ENCODE measurements at regions not wholly inside any gene's neighbourhood (a gene's known extent, or its start where the extent isn't known, plus 50 kb on each side); places are given as distances from the start of the nearest gene placed in this dataset.

DNA sequence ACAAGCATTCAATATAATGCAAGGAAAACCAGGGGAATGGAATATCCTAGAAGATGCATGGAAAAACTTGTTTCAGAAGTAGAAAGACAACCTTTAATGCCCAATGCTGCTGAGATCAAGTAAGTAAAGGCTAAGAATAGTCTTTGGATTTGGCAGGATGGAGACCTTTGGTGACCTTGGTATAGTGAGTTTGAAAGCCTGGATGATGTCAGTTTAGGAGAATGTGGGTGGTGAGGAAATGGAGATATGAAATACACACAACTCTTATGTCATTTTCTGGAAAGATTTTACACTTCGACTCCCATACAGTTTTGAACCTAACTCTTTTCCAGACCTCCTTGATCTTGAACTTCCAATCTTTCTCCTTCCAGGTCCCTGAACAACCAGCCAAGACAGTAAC is 185.7 kb downstream of the TFEC start:
- H3K27ac ChIP-seq (ENCODE audit: low read depth, low read length) = no peak overlapping the region
- H3K27me3 ChIP-seq (ENCODE audit: insufficient read depth, low read length, poor library complexity, severe bottlenecking) = no peaks in the 10 kb centered on the region
- no peaks in the 10 kb centered on the region for H3K9me3 ChIP-seq (ENCODE audit: low read length)
- CTCF ChIA-PET = no interaction called here
- Mint-ChIP-seq H3K4me1 (no peaks in the 10 kb centered on the region), H3K27ac (no peak overlapping the region), H3K27me3 (peaks cover 6 to 8% of the 10 kb centered on the region in 2 donors), H3K9me3 (no peaks in the 10 kb centered on the region), H3K4me3 (no peak overlapping the region), H3K36me3 (no peaks in the 10 kb centered on the region)
- no peak overlapping the region for H3K4me3 ChIP-seq (ENCODE audit: low read length)
- no peaks in the 10 kb centered on the region for H3K36me3 ChIP-seq (ENCODE audit: insufficient read depth, low read length)
- no peak for DNase-seq
- POLR2A ChIA-PET = no interaction called here
- H3K4me1 ChIP-seq (ENCODE audit: insufficient read depth, low read length) = no peaks in the 10 kb centered on the region

DNA sequence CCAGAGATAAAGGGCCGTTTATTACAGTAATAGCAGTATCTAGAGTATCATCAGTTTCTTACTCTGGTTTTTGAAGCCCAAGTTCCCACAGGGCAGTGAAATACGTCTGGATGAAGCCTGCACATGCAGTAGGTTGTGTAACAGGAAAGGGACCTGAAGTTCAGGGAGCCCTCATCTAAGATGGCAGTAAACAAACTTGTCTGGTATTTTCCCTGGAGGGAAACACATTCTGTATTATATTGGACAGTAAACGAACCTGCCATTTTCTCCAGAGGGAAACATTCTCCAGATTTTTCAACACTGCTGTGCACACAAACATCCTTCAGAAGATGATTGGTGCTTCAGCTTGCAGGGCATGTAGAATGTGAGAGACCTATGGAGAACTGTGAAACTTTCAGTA is 189.9 kb downstream of the TFEC start:
- Mint-ChIP-seq H3K36me3 (no peaks in the 10 kb centered on the region), H3K27ac (no peak overlapping the region), H3K9me3 (peaks cover 0 to 7% (median 0%) of the 10 kb centered on the region in 5 donors), H3K4me1 (no peaks in the 10 kb centered on the region), H3K4me3 (no peak overlapping the region), H3K27me3 (peaks cover 6 to 9% of the 10 kb centered on the region in 2 donors)
- Histone ChIP-seq H3K27me3 (ENCODE audit: insufficient read depth, low read length, poor library complexity, severe bottlenecking) (no peaks in the 10 kb centered on the region), H3K9me3 (ENCODE audit: low read length) (no peaks in the 10 kb centered on the region), H3K4me3 (ENCODE audit: low read length) (no peak overlapping the region), H3K4me1 (ENCODE audit: insufficient read depth, low read length) (no peaks in the 10 kb centered on the region), H3K36me3 (ENCODE audit: insufficient read depth, low read length) (no peaks in the 10 kb centered on the region), H3K27ac (ENCODE audit: low read depth, low read length) (no peak overlapping the region)
- CTCF ChIA-PET = no interaction called here
- POLR2A ChIA-PET = no interaction called here
- DNase-seq = no peak

DNA sequence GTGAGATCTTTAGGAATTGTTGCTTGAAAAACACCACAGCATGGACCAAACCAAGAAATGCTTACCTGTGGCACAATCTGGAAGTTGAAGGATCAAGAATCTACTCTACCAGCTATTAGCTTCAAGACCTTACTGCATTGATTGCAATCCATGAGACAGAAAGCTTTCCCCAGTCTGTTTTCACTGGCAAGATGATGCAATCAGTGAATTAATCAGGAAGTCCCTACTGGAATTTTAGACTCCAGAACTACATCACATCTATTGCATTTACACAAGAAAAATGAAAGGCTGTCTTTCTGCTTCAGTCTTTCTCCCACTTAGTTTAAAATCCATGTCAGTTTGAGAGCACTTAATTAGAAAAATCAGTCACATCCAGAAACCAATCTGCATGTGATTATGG is 191.7 kb downstream of the TFEC start:
- H3K9me3 ChIP-seq (ENCODE audit: low read length) = no peaks in the 10 kb centered on the region
- no peak for DNase-seq
- H3K27ac ChIP-seq (ENCODE audit: low read depth, low read length) = no peak overlapping the region
- Mint-ChIP-seq H3K4me3 (no peak overlapping the region), H3K27me3 (peaks cover 4 to 16% of the 10 kb centered on the region in 2 donors), H3K27ac (no peak overlapping the region), H3K36me3 (no peaks in the 10 kb centered on the region), H3K9me3 (peaks cover 0 to 7% (median 0%) of the 10 kb centered on the region in 5 donors), H3K4me1 (no peaks in the 10 kb centered on the region)
- CTCF ChIA-PET = no interaction called here
- H3K4me3 ChIP-seq (ENCODE audit: low read length) = no peak overlapping the region
- H3K36me3 ChIP-seq (ENCODE audit: insufficient read depth, low read length) = no peaks in the 10 kb centered on the region
- H3K27me3 ChIP-seq (ENCODE audit: insufficient read depth, low read length, poor library complexity, severe bottlenecking) = no peaks in the 10 kb centered on the region
- POLR2A ChIA-PET = no interaction called here
- no peaks in the 10 kb centered on the region for H3K4me1 ChIP-seq (ENCODE audit: insufficient read depth, low read length)

DNA sequence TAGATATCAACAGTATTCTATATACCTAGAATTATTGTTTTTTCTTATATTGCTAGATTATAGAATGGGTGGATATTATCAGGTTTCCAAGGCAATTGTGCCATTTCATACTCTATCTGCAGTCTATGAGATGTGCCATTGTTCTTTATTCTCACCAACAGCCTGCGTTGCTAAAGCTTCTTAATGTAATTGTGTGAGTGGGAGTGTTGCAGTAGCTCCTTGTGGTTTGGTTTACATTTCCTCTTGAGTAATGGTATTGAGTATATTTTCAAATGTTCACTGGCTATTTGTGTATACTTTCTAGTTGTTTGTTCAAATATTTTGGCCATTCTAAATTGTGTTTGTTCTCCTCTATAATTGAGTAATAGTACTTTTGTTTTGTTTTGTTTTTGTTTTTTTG is 199.2 kb downstream of the TFEC start:
- ChIA-PET CTCF (no interaction called here), POLR2A (no interaction called here)
- Histone ChIP-seq H3K36me3 (ENCODE audit: insufficient read depth, low read length) (no peaks in the 10 kb centered on the region), H3K9me3 (ENCODE audit: low read length) (no peaks in the 10 kb centered on the region), H3K27me3 (ENCODE audit: insufficient read depth, low read length, poor library complexity, severe bottlenecking) (no peaks in the 10 kb centered on the region), H3K4me1 (ENCODE audit: insufficient read depth, low read length) (no peaks in the 10 kb centered on the region), H3K4me3 (ENCODE audit: low read length) (no peak overlapping the region), H3K27ac (ENCODE audit: low read depth, low read length) (no peak overlapping the region)
- DNase-seq = no peak
- Mint-ChIP-seq H3K36me3 (no peaks in the 10 kb centered on the region), H3K27ac (no peak overlapping the region), H3K27me3 (peaks cover 0 to 7% of the 10 kb centered on the region in 2 donors), H3K4me3 (no peak overlapping the region), H3K9me3 (peaks cover 0 to 1% (median 0%) of the 10 kb centered on the region in 5 donors), H3K4me1 (peaks cover 0 to 11% (median 2%) of the 10 kb centered on the region in 3 donors)

GRCh38 chr7:115827305-115828045 is 203.1 kb downstream of the TFEC start:
- Mint-ChIP-seq H3K27me3 (no peaks in the 10 kb centered on the region), H3K4me3 (no peak overlapping the region), H3K36me3 (no peaks in the 10 kb centered on the region), H3K27ac (no peak overlapping the region), H3K4me1 (peaks cover 0 to 11% (median 2%) of the 10 kb centered on the region in 3 donors), H3K9me3 (peaks cover 0 to 1% (median 0%) of the 10 kb centered on the region in 5 donors)
- no peaks in the 10 kb centered on the region for H3K4me1 ChIP-seq (ENCODE audit: insufficient read depth, low read length)
- CTCF ChIA-PET = interaction anchor here (0.6 kb wide), 1 partner anchor 106 kb away, joined by 3 read pairs; no protein-coding TSS in a partner anchor
- no peaks in the 10 kb centered on the region for H3K27me3 ChIP-seq (ENCODE audit: insufficient read depth, low read length, poor library complexity, severe bottlenecking)
- H3K36me3 ChIP-seq (ENCODE audit: insufficient read depth, low read length) = no peaks in the 10 kb centered on the region
- no peak overlapping the region for H3K4me3 ChIP-seq (ENCODE audit: low read length)
- no peak overlapping the region for H3K27ac ChIP-seq (ENCODE audit: low read depth, low read length)
- no peak for DNase-seq
- H3K9me3 ChIP-seq (ENCODE audit: low read length) = no peaks in the 10 kb centered on the region
- POLR2A ChIA-PET = no interaction called here

- Mint-ChIP-seq H3K27ac (no peak overlapping the region), H3K36me3 (no peaks in the 10 kb centered on the region), H3K4me1 (peaks cover 0 to 7% (median 0%) of the 10 kb centered on the region in 3 donors), H3K27me3 (no peaks in the 10 kb centered on the region), H3K9me3 (peaks cover 0 to 1% (median 0%) of the 10 kb centered on the region in 5 donors), H3K4me3 (no peak overlapping the region)
- CTCF ChIA-PET = no interaction called here
- H3K4me1 ChIP-seq (ENCODE audit: insufficient read depth, low read length) = no peaks in the 10 kb centered on the region
- no peak overlapping the region for H3K27ac ChIP-seq (ENCODE audit: low read depth, low read length)
- H3K36me3 ChIP-seq (ENCODE audit: insufficient read depth, low read length) = no peaks in the 10 kb centered on the region
- H3K27me3 ChIP-seq (ENCODE audit: insufficient read depth, low read length, poor library complexity, severe bottlenecking) = no peaks in the 10 kb centered on the region
- no peak for DNase-seq
- no peak overlapping the region for H3K4me3 ChIP-seq (ENCODE audit: low read length)
- POLR2A ChIA-PET = no interaction called here
- H3K9me3 ChIP-seq (ENCODE audit: low read length) = no peaks in the 10 kb centered on the region
Observed at GRCh38 chr7:115825456-115826115, 205.0 kb downstream of the TFEC start.

DNA sequence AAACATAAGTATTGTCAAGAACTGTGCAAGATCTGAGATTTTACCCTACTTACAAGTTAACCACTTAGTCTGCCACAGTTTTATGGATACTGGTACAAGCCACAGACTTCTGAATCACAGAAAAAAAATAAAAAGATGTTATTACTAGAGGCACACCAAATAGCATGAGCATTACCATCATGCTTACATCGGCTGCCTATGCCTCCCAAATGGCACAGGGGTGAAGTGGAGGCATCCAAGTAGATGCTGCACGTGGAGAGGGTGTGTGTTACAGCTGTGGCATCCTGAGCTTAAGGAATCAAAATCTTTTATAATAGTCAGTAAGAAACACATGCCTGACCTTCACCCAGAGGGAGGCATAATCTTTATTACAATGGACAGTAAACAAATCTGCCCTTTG is 207.8 kb downstream of the TFEC start:
- no peak overlapping the region for H3K4me3 Mint-ChIP-seq
- ChIA-PET POLR2A (no interaction called here), CTCF (no interaction called here)
- no peak overlapping the region for H3K27ac Mint-ChIP-seq
- no peaks in the 10 kb centered on the region for H3K27me3 Mint-ChIP-seq
- no peak overlapping the region for H3K4me3 ChIP-seq (ENCODE audit: low read length)
- H3K4me1 Mint-ChIP-seq = peaks cover 0 to 7% (median 0%) of the 10 kb centered on the region in 3 donors
- no peaks in the 10 kb centered on the region for H3K4me1 ChIP-seq (ENCODE audit: insufficient read depth, low read length)
- no peaks in the 10 kb centered on the region for H3K9me3 ChIP-seq (ENCODE audit: low read length)
- no peaks in the 10 kb centered on the region for H3K27me3 ChIP-seq (ENCODE audit: insufficient read depth, low read length, poor library complexity, severe bottlenecking)
- DNase-seq = no peak
- H3K36me3 ChIP-seq (ENCODE audit: insufficient read depth, low read length) = no peaks in the 10 kb centered on the region
- no peaks in the 10 kb centered on the region for H3K9me3 Mint-ChIP-seq
- no peaks in the 10 kb centered on the region for H3K36me3 Mint-ChIP-seq
- no peak overlapping the region for H3K27ac ChIP-seq (ENCODE audit: low read depth, low read length)

GRCh38 chr7:115822380-115822779 is 208.2 kb downstream of the TFEC start:
- no peak for DNase-seq
- Mint-ChIP-seq H3K4me3 (no peak overlapping the region), H3K4me1 (peaks cover 0 to 3% (median 0%) of the 10 kb centered on the region in 3 donors), H3K9me3 (no peaks in the 10 kb centered on the region), H3K36me3 (no peaks in the 10 kb centered on the region), H3K27me3 (peaks cover 0 to 3% of the 10 kb centered on the region in 2 donors), H3K27ac (no peak overlapping the region)
- Histone ChIP-seq H3K36me3 (ENCODE audit: insufficient read depth, low read length) (no peaks in the 10 kb centered on the region), H3K4me3 (ENCODE audit: low read length) (no peak overlapping the region), H3K27ac (ENCODE audit: low read depth, low read length) (no peak overlapping the region), H3K9me3 (ENCODE audit: low read length) (no peaks in the 10 kb centered on the region), H3K4me1 (ENCODE audit: insufficient read depth, low read length) (no peaks in the 10 kb centered on the region), H3K27me3 (ENCODE audit: insufficient read depth, low read length, poor library complexity, severe bottlenecking) (no peaks in the 10 kb centered on the region)
- POLR2A ChIA-PET = no interaction called here
- CTCF ChIA-PET = no interaction called here

Data from CD8-positive, alpha-beta memory T cell (primary cell).